ENCODE measurements at regions not wholly inside any gene's neighbourhood (a gene's known extent, or its start where the extent isn't known, plus 50 kb on each side); places are given as distances from the start of the nearest gene placed in this dataset.

DNA sequence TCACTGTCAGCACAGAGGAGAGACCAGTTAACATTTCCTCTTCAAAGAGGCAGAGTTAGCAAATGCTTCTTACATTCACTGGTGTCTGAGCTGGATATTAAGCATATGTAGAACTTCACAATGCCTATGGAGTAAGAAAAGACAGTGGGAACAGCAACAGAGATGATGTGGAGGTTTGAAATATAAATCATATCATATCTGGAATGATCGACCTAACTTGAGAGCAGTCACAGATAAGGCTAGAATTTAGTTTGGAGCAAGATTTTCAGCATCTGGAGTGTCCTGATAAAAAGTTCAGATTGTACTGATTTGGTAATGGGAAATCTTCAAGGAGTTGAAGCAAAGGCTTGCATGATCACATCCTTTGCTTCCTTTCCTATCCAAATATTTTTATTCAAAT, 90.5 kb upstream of the ANKRD50 start:
- H3K9me3 ChIP-seq (replicated peaks) = no peaks in the 10 kb centered on the region
- H3K27me3 ChIP-seq (replicated peaks) = no peaks in the 10 kb centered on the region
- no peaks in the 10 kb centered on the region for H3K36me3 ChIP-seq
- no peaks in the 10 kb centered on the region for H3K4me1 ChIP-seq (replicated peaks)
- no peak overlapping the region for H3K4me3 ChIP-seq
- H3K27ac ChIP-seq = no peak overlapping the region
- no peak for DNase-seq (ENCODE audit: low read depth in 1 of 2, low spot score in 2 of 2)

DNA sequence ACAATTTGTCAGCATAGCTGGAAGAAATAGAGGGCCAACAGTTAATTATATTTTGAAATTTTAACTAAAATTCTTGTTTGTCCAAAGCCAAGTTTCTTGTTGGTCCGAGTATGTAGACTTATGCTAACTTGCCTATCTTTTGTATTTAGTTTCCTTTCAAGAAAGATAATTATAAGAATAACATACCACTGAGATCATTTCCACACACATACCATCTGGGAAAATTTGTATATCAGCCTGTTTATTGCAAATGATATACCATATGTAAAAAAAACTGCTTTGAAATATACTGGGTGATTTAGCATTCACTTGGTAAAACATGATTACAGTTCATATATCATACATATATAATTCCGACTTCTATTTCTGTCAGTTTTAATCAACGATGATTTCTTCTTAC, 84.7 kb upstream of the ANKRD50 start:
- Histone ChIP-seq H3K27ac (no peak overlapping the region), H3K9me3 (replicated peaks) (no peaks in the 10 kb centered on the region)
- DNase-seq (ENCODE audit: low read depth in 1 of 2, low spot score in 2 of 2) = no peak

DNA sequence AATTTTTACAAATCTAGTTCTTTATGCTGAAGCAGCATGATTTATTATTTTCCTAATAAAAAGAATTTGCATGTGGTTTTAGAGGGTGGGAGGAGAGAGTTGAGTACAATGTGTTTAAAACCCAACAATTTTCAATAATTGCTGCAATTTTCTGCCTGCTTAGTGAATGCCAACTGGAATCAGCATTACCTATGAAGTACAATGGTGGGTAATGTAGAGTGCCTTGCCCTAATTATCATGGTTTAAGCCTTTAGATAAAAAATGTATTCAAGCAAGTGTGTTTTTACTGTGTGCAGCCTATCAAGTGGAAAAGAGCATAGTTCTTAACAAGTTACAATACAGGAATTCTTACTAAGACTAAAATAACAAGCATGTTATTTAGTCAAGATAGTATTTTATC, 77.9 kb upstream of the ANKRD50 start:
- Histone ChIP-seq H3K4me1 (replicated peaks) (no peaks in the 10 kb centered on the region), H3K4me3 (no peak overlapping the region), H3K27me3 (replicated peaks) (no peaks in the 10 kb centered on the region), H3K27ac (no peak overlapping the region), H3K9me3 (replicated peaks) (no peaks in the 10 kb centered on the region), H3K36me3 (no peaks in the 10 kb centered on the region)
- DNase-seq (ENCODE audit: low read depth in 1 of 2, low spot score in 2 of 2) = no peak

More for the DNA sequence above, 84.7 kb upstream of the ANKRD50 start:
- Histone ChIP-seq H3K4me1 (replicated peaks) (no peaks in the 10 kb centered on the region), H3K4me3 (no peak overlapping the region), H3K36me3 (no peaks in the 10 kb centered on the region), H3K27me3 (replicated peaks) (no peaks in the 10 kb centered on the region)

DNA sequence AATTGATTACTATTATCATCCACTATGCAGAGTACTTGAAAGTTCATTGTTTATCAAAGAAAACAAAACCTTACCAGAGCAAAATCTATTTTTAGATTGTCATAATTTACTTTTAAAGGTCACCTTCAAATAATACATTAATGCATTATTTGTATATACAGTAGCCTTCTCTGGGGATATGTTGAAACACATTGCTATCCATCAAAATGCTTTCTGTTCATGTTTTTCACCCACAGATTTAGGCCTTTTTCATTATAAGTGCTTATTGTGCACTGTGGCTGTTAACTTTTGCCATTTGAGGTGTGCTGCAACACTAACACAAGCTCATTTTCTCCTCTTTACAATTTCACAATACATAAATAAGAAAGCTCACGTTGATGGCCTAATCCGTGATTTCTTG, 74.1 kb upstream of the ANKRD50 start:
- Histone ChIP-seq H3K27ac (no peak overlapping the region), H3K4me1 (replicated peaks) (no peaks in the 10 kb centered on the region), H3K27me3 (replicated peaks) (no peaks in the 10 kb centered on the region), H3K36me3 (no peaks in the 10 kb centered on the region), H3K9me3 (replicated peaks) (no peaks in the 10 kb centered on the region), H3K4me3 (no peak overlapping the region)
- no peak for DNase-seq (ENCODE audit: low read depth in 1 of 2, low spot score in 2 of 2)

DNA sequence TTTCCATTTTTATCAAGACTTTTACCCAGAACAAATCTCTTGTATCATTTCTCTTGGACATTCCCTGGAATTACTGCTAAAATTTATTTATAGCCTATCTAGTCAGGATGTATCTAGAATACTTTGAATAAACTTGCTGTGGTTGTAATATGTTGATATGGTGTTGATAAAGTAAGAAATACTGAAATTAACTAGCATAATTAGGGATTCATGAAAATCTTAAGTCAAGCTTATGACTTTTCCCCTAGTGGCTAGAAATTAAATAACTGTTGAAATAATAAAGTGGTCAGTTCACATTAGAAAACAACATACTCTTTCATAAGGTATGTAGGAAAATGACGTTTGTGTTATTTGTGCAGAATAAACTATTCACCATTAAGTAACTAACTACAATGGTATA, 73.1 kb upstream of the ANKRD50 start:
- H3K9me3 ChIP-seq (replicated peaks) = no peaks in the 10 kb centered on the region
- no peaks in the 10 kb centered on the region for H3K4me1 ChIP-seq (replicated peaks)
- H3K27me3 ChIP-seq (replicated peaks) = no peaks in the 10 kb centered on the region

DNA sequence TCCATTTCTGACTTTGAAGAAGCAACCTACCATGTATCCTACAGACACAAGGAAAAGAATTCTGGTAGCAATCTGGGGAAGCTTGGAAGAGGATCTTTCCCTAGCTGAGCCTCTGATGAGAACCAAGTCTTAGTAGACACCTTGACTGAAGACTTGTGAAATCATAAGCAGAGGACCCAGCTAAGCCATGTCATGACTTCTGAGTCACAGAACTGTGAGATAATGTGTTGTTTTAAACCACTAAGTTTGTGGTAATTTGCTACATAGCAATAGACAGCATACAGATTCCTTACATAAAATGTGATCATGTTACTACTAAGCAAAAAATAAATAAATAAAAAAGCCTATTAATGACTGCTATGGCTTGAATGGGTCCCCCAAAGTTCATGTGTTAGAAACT, 71.3 kb upstream of the ANKRD50 start:
- H3K4me1 ChIP-seq (replicated peaks) = no peaks in the 10 kb centered on the region
- no peaks in the 10 kb centered on the region for H3K36me3 ChIP-seq
- H3K9me3 ChIP-seq (replicated peaks) = no peaks in the 10 kb centered on the region
- H3K27ac ChIP-seq = no peak overlapping the region
- DNase-seq (ENCODE audit: low read depth in 1 of 2, low spot score in 2 of 2) = no peak
- no peak overlapping the region for H3K4me3 ChIP-seq
- no peaks in the 10 kb centered on the region for H3K27me3 ChIP-seq (replicated peaks)

More for the DNA sequence above, 73.1 kb upstream of the ANKRD50 start:
- Histone ChIP-seq H3K27ac (no peak overlapping the region), H3K36me3 (no peaks in the 10 kb centered on the region), H3K4me3 (no peak overlapping the region)
- no peak for DNase-seq (ENCODE audit: low read depth in 1 of 2, low spot score in 2 of 2)

DNA sequence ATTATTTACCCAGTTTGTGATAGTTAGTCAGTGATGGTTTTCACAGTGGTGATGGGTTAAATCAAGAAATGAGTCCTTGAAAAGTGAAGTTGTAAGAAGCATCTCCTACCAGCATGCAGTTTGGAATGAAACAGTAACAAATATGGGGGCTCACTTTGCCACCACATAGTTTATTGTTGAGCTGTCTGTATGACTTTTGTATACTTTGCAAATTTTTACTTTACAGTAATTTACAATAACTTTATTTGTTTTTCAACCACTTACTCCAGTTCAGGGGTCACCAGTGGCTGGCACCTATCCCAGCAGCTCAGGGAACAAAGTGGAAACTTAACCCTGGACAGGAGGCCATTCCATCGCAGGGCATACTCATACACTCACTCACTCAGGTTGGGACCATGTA, 64.5 kb upstream of the ANKRD50 start:
- no peaks in the 10 kb centered on the region for H3K27me3 ChIP-seq (replicated peaks)
- no peak for DNase-seq (ENCODE audit: low read depth in 1 of 2, low spot score in 2 of 2)
- H3K4me1 ChIP-seq (replicated peaks) = no peaks in the 10 kb centered on the region
- H3K9me3 ChIP-seq (replicated peaks) = no peaks in the 10 kb centered on the region
- no peak overlapping the region for H3K4me3 ChIP-seq
- no peaks in the 10 kb centered on the region for H3K36me3 ChIP-seq
- H3K27ac ChIP-seq = no peak overlapping the region

- no peaks in the 10 kb centered on the region for H3K4me1 ChIP-seq (replicated peaks)
- no peaks in the 10 kb centered on the region for H3K27me3 ChIP-seq (replicated peaks)
- H3K4me3 ChIP-seq = no peak overlapping the region
- no peak for DNase-seq (ENCODE audit: low read depth in 1 of 2, low spot score in 2 of 2)
- no peaks in the 10 kb centered on the region for H3K36me3 ChIP-seq
- H3K27ac ChIP-seq = no peak overlapping the region
- no peaks in the 10 kb centered on the region for H3K9me3 ChIP-seq (replicated peaks)
Observed at GRCh38 chr4:124768596-124769365, 56.2 kb upstream of the ANKRD50 start.

DNA sequence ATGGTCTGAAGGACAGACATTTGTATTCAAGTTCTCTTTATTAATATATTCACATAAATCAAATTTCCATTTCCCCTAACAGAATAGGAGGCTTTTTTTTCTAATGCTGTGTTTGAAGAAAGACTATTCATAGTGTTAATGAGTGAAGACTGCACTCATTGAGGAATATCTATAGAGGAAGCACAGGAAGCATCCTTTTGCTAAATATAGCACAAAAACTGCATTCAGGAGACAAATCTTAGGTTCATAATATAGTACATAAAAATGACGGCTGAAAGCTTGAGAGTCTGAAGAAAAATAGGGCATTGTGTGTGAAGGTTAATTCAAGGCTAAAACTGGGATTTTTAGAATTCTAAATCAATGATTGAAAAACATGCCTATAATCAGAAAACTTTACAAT, 50.4 kb upstream of the ANKRD50 start:
- no peaks in the 10 kb centered on the region for H3K36me3 ChIP-seq
- no peaks in the 10 kb centered on the region for H3K27me3 ChIP-seq (replicated peaks)
- no peak overlapping the region for H3K4me3 ChIP-seq
- no peak overlapping the region for H3K27ac ChIP-seq
- no peak for DNase-seq (ENCODE audit: low read depth in 1 of 2, low spot score in 2 of 2)
- H3K9me3 ChIP-seq (replicated peaks) = no peaks in the 10 kb centered on the region
- H3K4me1 ChIP-seq (replicated peaks) = no peaks in the 10 kb centered on the region
